GM12875 (cell line): ENCODE measurements at regions not wholly inside any gene's neighbourhood (a gene's known extent, or its start where the extent isn't known, plus 50 kb on each side); places are given as distances from the start of the nearest gene placed in this dataset.
"Not testable (repeated sequence)": the region's sequence is repeated elsewhere in the genome, so short reads cannot be mapped to it uniquely, and the experiment has no call there.

ENCODE experiments used
- H3K4me3 ChIP-seq: one replicate; pipeline ENCODE4 v1.5.1; 2011; ENCODE audit warnings: low read depth, low read length, control low read depth
- CTCF ChIP-seq: IDR thresholded peaks from 2 replicates; pipeline ENCODE4 v1.5.1; 2011; ENCODE audit warnings: low read depth, mild to moderate bottlenecking, control low read depth, inconsistent platforms, low read length, moderate library complexity, borderline replicate concordance; ENCODE audit not compliant: insufficient read depth

GRCh38 chr20:2224368-2224639, 71.5 kb upstream of the TGM3 start:
- no peak overlapping the region for H3K4me3 ChIP-seq
- no peak for TF ChIP-seq CTCF

GRCh38 chr20:2227285-2227684, 68.5 kb upstream of the TGM3 start:
- H3K4me3 ChIP-seq, result not testable (repeated sequence)

DNA sequence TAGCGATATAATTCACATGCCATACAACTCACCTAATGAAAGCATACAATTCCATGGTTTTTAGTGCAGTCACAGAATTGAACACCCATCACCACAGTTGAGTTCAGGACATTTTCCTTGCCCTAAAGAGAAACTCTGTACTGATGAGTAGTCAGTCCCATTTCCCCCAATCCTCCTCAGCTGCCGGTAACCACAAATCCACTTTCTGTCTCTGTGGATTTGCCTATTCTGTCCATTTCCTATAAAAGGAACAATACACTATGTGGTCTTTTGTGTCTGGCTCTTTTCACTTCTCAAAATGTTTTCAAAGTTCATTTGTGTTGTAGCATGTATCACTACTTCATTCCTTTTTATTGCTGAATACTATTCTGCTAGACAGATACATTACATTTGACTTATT, 67.9 kb upstream of the TGM3 start:
- TF ChIP-seq CTCF, result no peak
- H3K4me3 ChIP-seq, result no peak overlapping the region

DNA sequence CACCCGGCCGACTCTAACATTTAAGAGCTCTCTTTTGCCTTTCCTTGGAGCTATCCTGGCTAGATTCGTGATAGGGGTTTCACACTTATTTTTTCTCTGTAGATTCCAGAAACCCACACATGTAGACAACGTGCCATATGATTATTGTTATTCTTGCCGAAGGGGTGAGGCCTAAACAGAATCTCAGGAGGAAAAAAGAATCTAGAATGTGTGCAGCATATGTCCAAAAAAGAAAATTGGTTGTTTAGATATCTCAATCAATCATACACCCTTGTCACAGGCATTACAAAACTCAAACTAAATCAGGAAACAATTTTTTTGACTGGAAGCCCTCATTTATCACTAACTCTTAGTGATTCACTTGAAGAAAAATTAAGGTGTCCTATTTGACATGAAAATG, 66.9 kb upstream of the TGM3 start:
- H3K4me3 ChIP-seq, result no peak overlapping the region
- no peak for TF ChIP-seq CTCF

GRCh38 chr20:2230726-2231488, 64.9 kb upstream of the TGM3 start:
- H3K4me3 ChIP-seq, result no peak overlapping the region
- TF ChIP-seq CTCF, result no peak

GRCh38 chr20:2231701-2232100, 64.1 kb upstream of the TGM3 start:
- H3K4me3 ChIP-seq, result no peak overlapping the region
- no peak for TF ChIP-seq CTCF

DNA sequence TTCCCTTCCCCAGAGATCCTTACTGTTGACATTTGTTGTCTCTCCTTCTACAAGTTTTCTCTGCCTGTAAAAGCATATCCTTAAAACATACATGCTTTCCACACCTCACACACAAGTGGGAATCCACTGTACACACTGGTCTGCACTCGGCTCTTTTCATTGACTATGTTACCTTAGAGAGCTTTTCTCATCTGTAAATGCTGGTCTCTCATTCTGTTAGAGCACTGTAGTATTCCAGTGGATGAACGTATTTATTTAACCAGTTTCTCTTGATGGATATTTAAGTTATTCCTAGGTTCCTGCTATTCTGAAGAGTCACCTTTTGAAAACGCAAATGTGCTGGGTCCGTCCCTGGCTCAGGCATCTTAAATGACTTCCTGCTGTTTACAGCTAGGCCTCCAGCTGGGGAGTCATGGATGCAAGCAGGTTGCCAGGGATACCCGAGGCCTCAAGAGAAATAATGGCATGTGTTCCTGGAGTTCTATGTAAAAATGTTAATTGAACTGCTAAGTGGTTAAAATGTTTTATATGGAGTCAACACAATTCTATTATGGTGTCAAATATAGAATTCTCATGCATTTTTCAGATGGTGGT, 61.1 kb upstream of the TGM3 start:
- no peak for TF ChIP-seq CTCF
- no peak overlapping the region for H3K4me3 ChIP-seq
